Stimulated activated naive CD4-positive, alpha-beta T cell (primary cell): ENCODE measurements at regions not wholly inside any gene's neighbourhood (a gene's known extent, or its start where the extent isn't known, plus 50 kb on each side); places are given as distances from the start of the nearest gene placed in this dataset.

ENCODE experiments used
- DNase-seq, 6 experiments: peaks; one replicate each; lab custom pipeline; 2025; lab: John Stamatoyannopoulos, UW

GRCh38 chr4:181507180-181507835 lies 735.9 kb upstream of the TENM3 start:
- no peak for DNase-seq

GRCh38 chr4:181507938-181508337 lies 735.3 kb upstream of the TENM3 start:
- no peak for DNase-seq

GRCh38 chr4:181508601-181509000 lies 734.6 kb upstream of the TENM3 start:
- DNase-seq: no peak

GRCh38 chr4:181509073-181509472 lies 734.1 kb upstream of the TENM3 start:
- DNase-seq: no peak

GRCh38 chr4:181517491-181517890 lies 725.7 kb upstream of the TENM3 start:
- DNase-seq: no peak

GRCh38 chr4:181520790-181521189 lies 722.4 kb upstream of the TENM3 start:
- DNase-seq: no peak

GRCh38 chr4:181523973-181524372 lies 719.2 kb upstream of the TENM3 start:
- no peak for DNase-seq

GRCh38 chr4:181524499-181524898 lies 718.7 kb upstream of the TENM3 start:
- DNase-seq: no peak

GRCh38 chr4:181525634-181526033 lies 717.6 kb upstream of the TENM3 start:
- DNase-seq: no peak

- DNase-seq: no peak
These were observed 714.5 kb upstream of the TENM3 start for GRCh38 chr4:181528570-181529184.

- DNase-seq: no peak
These were observed 713.7 kb upstream of the TENM3 start for GRCh38 chr4:181529537-181529936.

- no peak for DNase-seq
These were observed 706.9 kb upstream of the TENM3 start for GRCh38 chr4:181536196-181536746.

GRCh38 chr4:181536811-181537434 lies 706.3 kb upstream of the TENM3 start:
- DNase-seq: no peak

GRCh38 chr4:181538431-181538830 lies 704.8 kb upstream of the TENM3 start:
- no peak for DNase-seq

- no peak for DNase-seq
These were observed 701.8 kb upstream of the TENM3 start for GRCh38 chr4:181541396-181541795.

GRCh38 chr4:181548873-181549575 lies 694.2 kb upstream of the TENM3 start:
- DNase-seq: no peak

GRCh38 chr4:181549576-181550188 lies 693.5 kb upstream of the TENM3 start:
- DNase-seq: no peak

GRCh38 chr4:181550381-181550780 lies 692.8 kb upstream of the TENM3 start:
- DNase-seq: no peak

- no peak for DNase-seq
These were observed 683.6 kb upstream of the TENM3 start for GRCh38 chr4:181559637-181560036.

GRCh38 chr4:181562399-181562798 lies 680.8 kb upstream of the TENM3 start:
- DNase-seq: no peak

GRCh38 chr4:181564625-181565024 lies 678.6 kb upstream of the TENM3 start:
- no peak for DNase-seq

GRCh38 chr4:181566490-181566889 lies 676.7 kb upstream of the TENM3 start:
- no peak for DNase-seq
